Upper lobe of left lung (tissue), 6 donors: ENCODE measurements at regions not wholly inside any gene's neighbourhood (a gene's known extent, or its start where the extent isn't known, plus 50 kb on each side); places are given as distances from the start of the nearest gene placed in this dataset.
"Not testable (repeated sequence)": the region's sequence is repeated elsewhere in the genome, so short reads cannot be mapped to it uniquely, and the experiment has no call there.

Experiments
- ATAC-seq, 2 donors: fragments of 200-7000 bp; cut with Tn5 transposase; one replicate each; pipeline ENCODE4 v1.9.1; 2022; ENCODE audit warnings: mild to moderate bottlenecking in 2 of 2, moderate library complexity in 2 of 2; ENCODE audit not compliant: low FRiP score in 2 of 2
- DNase-seq, 2 donors: peaks; one replicate each; pipeline ENCODE4 v3.0.0-alpha.2; 2019 to 2020
- H3K27ac ChIP-seq, 4 donors: fragments of 200-600 bp; sonication (generic); one replicate each; pipeline ENCODE4 v1.5.1; 2016 to 2019
- H3K27me3 ChIP-seq, 4 donors: fragments of 200-600 bp; sonication (generic); one replicate each; pipeline ENCODE4 v1.5.1; 2017 to 2019
- H3K36me3 ChIP-seq, 4 donors: fragments of 200-600 bp; sonication (generic); one replicate each; pipeline ENCODE4 v1.5.1; 2016 to 2019
- H3K4me1 ChIP-seq, 4 donors: fragments of 200-600 bp; sonication (generic); one replicate each; pipeline ENCODE4 v1.5.1; 2018 to 2019
- H3K4me3 ChIP-seq, 4 donors: fragments of 200-600 bp; sonication (generic); one replicate each; pipeline ENCODE4 v1.5.1; 2017 to 2019; ENCODE audit warnings: mild to moderate bottlenecking in 2 of 4, moderate library complexity in 1 of 4
- H3K9me3 ChIP-seq, 4 donors: fragments of 200-600 bp; sonication (generic); one replicate each; pipeline ENCODE4 v1.5.1; 2018 to 2019
- CTCF ChIP-seq, 6 experiments: fragments of 450-650 bp in 4 of 6; fragments of 200-600 bp in 2 of 6; sonication (generic) in 2 of 6; IDR thresholded peaks; one replicate each; pipeline ENCODE4 v1.5.1; 2016 to 2019; ENCODE audit warnings: antibody characterized with exemption in 6 of 6
- EP300 ChIP-seq, 4 donors: sonication (generic); formaldehyde crosslinking; IDR thresholded peaks; one replicate each; pipeline ENCODE4 v1.5.1; 2017; ENCODE audit warnings: antibody characterized with exemption in 4 of 4, control low read depth in 2 of 4
- POLR2A ChIP-seq, 4 donors: fragments of 450-650 bp; IDR thresholded peaks; one replicate each; pipeline ENCODE4 v1.5.1; 2016 to 2017; ENCODE audit warnings: antibody characterized with exemption in 4 of 4, mild to moderate bottlenecking in 2 of 4
- POLR2AphosphoS5 ChIP-seq, 2 donors: sonication (generic); formaldehyde crosslinking; IDR thresholded peaks; one replicate each; pipeline ENCODE4 v1.5.1; 2017; ENCODE audit warnings: antibody characterized with exemption in 2 of 2
- WGBS, 2 donors: methylation state at CpG; one replicate each; pipeline ENCODE4 v1.1.5; 2017 to 2018; 5-methylcytosine and 5-hydroxymethylcytosine counted together
- donor health status: DM: no; HTN: no; CAD: no; lungs with moderate emphysema.
- donor health status: DM: no; HTN: yes; CAD: no; lungs with severe emphysema.

GRCh38 chr9:81826517-81826906 lies 101.7 kb upstream of the SPATA31D4 start:
- ATAC-seq (peak; percentile 43 to 69), DNase-seq (peak in 1 of 2 donors; percentile 28)
- Histone ChIP-seq H3K4me3 (no peak overlapping the region), H3K27me3 (no peaks in the 10 kb centered on the region), H3K36me3 (no peaks in the 10 kb centered on the region), H3K9me3 (no peaks in the 10 kb centered on the region), H3K4me1 (peaks cover 0 to 7% (median 0%) of the 10 kb centered on the region in 4 donors), H3K27ac (peak overlapping the region in 1 of 4 donors; percentile 45)
- 74 to 87% methylated on average over 14 to 15 of the region's 15 CpGs for WGBS, 2 donors
- TF ChIP-seq CTCF (IDR thresholded peaks at IDR 0.05) (no peak), POLR2A (IDR thresholded peaks at IDR 0.05) (no peak), EP300 (IDR thresholded peaks at IDR 0.05) (peak in 2 of 4 donors; percentile 18 to 42), POLR2AphosphoS5 (IDR thresholded peaks at IDR 0.05) (peak; percentile 77 to 80)

- DNase-seq (no peak), ATAC-seq (no peak)
- no peak overlapping the region for H3K4me3 ChIP-seq
- no peak overlapping the region for H3K27ac ChIP-seq
- no peaks in the 10 kb centered on the region for H3K36me3 ChIP-seq
- H3K9me3 ChIP-seq: no peaks in the 10 kb centered on the region
- H3K4me1 ChIP-seq: peaks cover 0 to 7% (median 0%) of the 10 kb centered on the region in 4 donors
- no peaks in the 10 kb centered on the region for H3K27me3 ChIP-seq
- 81 to 82% methylated on average over 5 of the region's 5 CpGs for WGBS, 2 donors
- no peak for TF ChIP-seq CTCF (IDR thresholded peaks at IDR 0.05)
- no peak for TF ChIP-seq POLR2A (IDR thresholded peaks at IDR 0.05)
- no peak for TF ChIP-seq POLR2AphosphoS5 (IDR thresholded peaks at IDR 0.05)
- no peak for TF ChIP-seq EP300 (IDR thresholded peaks at IDR 0.05)
Measured at GRCh38 chr9:81827616-81828296, 100.5 kb upstream of the SPATA31D4 start.

- WGBS, 2 donors: 54 to 67% methylated on average over 5 of the region's 5 CpGs
- no peaks in the 10 kb centered on the region for H3K27me3 ChIP-seq
- no peak for ATAC-seq
Measured at GRCh38 chr9:81829195-81829882, 98.9 kb upstream of the SPATA31D4 start.

GRCh38 chr9:81830431-81830830 lies 97.8 kb upstream of the SPATA31D4 start:
- WGBS, 2 donors: 93 to 94% methylated on average over 8 of the region's 8 CpGs

More at GRCh38 chr9:81829195-81829882, 98.9 kb upstream of the SPATA31D4 start:
- Histone ChIP-seq H3K4me3 (no peak overlapping the region), H3K36me3 (no peaks in the 10 kb centered on the region), H3K4me1 (peaks cover 0 to 7% (median 0%) of the 10 kb centered on the region in 4 donors), H3K27ac (no peak overlapping the region), H3K9me3 (no peaks in the 10 kb centered on the region)
- no peak for DNase-seq
- TF ChIP-seq CTCF (IDR thresholded peaks at IDR 0.05): no peak
- no peak for TF ChIP-seq POLR2A (IDR thresholded peaks at IDR 0.05)

GRCh38 chr9:81832571-81833285 lies 95.5 kb upstream of the SPATA31D4 start:
- Histone ChIP-seq H3K27me3 (no peaks in the 10 kb centered on the region), H3K27ac (no peak overlapping the region), H3K9me3 (no peaks in the 10 kb centered on the region), H3K4me1 (no peaks in the 10 kb centered on the region), H3K36me3 (no peaks in the 10 kb centered on the region), H3K4me3 (no peak overlapping the region)
- TF ChIP-seq POLR2A (IDR thresholded peaks at IDR 0.05) (no peak), CTCF (IDR thresholded peaks at IDR 0.05) (no peak), EP300 (IDR thresholded peaks at IDR 0.05) (no peak), POLR2AphosphoS5 (IDR thresholded peaks at IDR 0.05) (no peak)
- ATAC-seq (no peak), DNase-seq (no peak)
- WGBS, 2 donors: 77 to 78% methylated on average over 6 of the region's 6 CpGs

More at GRCh38 chr9:81830431-81830830, 97.8 kb upstream of the SPATA31D4 start:
- H3K9me3 ChIP-seq, H3K4me1 ChIP-seq, H3K4me3 ChIP-seq, H3K27ac ChIP-seq, DNase-seq, H3K36me3 ChIP-seq, ATAC-seq, H3K27me3 ChIP-seq: not testable (repeated sequence)
